Hematopoietic multipotent progenitor cell treated with erythropoietin and hydrocortisone succinate and interleukin-3 and kit ligand, for 4 days (in vitro differentiated cells): ENCODE measurements at regions not wholly inside any gene's neighbourhood (a gene's known extent, or its start where the extent isn't known, plus 50 kb on each side); places are given as distances from the start of the nearest gene placed in this dataset.

Experiments used
- DNase-seq: peaks from one replicate; pipeline ENCODE4 v3.0.0-alpha.2; 2015

DNA sequence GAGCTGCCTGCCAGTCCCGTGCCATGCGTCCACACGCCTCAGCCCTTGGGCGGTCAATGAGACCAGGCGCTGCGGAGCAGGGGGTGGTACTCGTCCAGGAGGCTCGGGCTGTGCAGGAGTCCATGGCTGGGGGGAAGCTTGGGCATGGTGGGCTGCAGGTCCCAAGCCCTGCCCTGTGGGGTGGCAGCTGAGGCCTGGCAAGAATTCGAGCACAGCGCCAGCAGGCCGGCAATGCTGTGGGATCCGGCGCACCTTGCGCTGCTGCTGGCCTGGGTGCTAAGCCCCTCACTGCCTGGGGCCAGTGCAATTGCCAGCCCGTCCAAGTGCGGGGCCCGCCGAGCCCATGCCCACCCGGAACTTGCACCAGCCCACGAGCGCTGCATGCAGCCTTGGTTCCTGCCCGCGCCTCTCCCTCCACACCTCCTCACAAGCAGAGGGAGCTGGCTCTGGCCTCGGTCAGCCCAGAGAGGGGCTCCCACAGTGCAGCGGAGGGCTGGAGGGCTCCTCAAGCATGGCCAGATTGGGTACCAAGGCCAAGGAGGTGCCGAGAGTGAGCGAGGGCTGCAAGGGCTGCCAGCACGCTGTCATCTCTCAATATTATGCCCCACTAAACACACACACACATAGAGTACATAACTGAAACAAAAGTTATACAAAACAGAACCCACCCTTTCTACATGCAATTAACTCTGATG, 307.7 kb downstream of the LMO4 start:
- no peak for DNase-seq

DNA sequence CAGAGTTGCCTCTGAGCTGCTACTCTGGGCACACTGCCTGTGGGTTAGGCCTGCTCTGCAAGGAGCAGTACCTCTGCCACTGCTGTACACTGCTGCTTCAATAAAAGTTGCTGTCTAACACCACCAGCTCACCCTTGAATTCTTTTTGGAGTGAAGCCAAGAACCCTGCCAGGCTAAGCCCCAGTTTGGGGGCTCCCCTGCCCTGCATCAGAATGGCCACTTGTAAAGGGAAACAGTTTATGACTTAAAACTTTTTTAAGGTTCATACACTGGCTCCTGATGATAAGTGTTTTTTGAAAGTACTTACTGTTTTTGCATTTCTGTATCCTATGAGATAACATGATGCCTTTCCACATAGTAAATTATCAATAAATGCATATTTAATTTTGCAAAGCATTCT, 310.0 kb downstream of the LMO4 start:
- DNase-seq = peak; percentile 90

DNA sequence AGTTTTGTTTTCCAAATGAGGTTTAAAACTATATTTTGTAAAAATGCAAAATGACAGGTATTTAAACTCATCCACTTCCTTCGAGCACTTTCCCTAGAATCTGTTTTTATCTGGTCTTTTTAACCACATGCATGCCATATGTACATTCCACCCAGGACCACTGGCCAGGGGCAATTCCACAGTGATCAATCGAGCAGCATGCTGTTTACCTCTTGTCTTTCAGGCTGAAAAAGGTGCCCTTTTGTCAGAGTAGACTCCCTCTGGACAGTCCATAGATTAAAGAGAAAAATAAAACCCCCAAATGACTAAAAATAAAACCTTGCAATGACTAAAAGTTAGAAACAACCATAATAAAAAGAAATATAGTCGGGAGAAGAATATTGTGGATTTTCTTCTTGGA, 313.3 kb downstream of the LMO4 start:
- DNase-seq = no peak

DNA sequence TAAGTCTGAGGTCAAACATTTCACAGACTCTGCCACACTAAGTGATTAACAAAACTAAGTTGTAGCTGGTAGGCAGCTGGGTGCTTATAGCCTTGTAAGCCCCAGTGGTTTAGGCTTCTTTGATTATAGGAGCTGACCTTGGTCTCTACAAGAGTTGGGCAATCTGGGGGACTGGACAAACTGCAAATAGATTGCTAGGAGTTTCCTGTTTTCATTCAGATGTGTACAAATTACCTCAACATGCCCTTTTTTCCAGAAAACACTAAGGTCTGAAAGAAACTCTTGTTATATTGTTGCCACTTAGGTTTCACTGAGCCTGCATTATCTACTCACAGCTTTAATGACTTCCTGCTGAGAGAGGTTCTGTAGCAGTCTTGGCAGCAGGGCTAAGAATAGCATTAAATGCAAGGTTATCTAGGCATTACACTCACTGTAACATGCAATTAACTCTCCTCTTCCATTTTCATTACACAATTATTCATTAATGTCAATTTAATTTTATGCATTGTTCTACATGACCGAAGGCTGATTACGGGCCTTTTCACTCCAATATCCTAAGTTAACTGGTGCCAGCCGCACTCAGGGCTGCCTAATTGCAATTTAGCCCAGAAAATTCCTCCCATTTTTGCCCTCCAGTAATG, 314.0 kb downstream of the LMO4 start:
- DNase-seq = peak; percentile 87

- no peak for DNase-seq
Measured at GRCh38 chr1:87644033-87644578, 315.4 kb downstream of the LMO4 start.

- DNase-seq = peak; percentile 63
Measured at GRCh38 chr1:87644579-87645190, 316.0 kb downstream of the LMO4 start.

GRCh38 chr1:87647430-87648177, 318.9 kb downstream of the LMO4 start:
- DNase-seq = no peak

- no peak for DNase-seq
Measured at GRCh38 chr1:87648323-87649119, 319.8 kb downstream of the LMO4 start.

DNA sequence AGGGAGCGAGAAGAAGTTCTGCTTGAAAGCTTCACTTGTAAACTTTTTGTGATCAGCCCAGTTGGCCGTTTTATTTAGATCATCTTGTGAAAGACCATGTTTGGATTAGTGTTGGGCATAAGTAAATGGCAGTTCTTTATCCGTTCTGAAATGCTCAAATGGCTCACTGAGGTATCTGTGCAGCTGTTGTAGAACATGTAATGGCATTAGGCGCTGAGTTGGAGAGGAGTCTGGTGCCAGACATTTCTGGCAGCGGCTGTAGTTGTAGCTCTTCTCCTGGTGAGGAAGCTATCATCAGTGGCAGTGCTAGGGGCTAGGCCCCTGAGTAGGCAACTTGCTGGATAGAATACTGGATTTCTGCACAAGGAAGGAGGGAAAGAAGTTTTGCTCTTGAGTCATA, 321.6 kb downstream of the LMO4 start:
- no peak for DNase-seq

DNA sequence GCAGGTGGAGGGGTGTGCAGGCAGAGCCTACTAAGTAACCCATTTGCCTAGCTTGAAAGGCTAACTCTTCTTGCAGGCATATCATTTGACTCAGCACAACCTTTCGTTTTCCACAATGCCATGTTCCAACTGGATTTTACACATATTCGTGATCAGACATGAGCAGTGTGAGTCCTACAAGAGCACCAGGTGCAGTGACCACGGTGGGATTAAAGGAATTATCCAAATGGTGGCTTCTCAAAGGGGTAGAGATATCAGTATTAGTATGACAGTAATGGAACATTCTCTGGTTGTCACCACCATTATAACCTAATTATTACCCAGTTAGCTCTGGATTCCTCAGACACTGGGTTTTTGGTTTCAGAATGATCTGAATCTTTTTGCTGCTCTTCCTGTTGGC, 323.5 kb downstream of the LMO4 start:
- DNase-seq = no peak

DNA sequence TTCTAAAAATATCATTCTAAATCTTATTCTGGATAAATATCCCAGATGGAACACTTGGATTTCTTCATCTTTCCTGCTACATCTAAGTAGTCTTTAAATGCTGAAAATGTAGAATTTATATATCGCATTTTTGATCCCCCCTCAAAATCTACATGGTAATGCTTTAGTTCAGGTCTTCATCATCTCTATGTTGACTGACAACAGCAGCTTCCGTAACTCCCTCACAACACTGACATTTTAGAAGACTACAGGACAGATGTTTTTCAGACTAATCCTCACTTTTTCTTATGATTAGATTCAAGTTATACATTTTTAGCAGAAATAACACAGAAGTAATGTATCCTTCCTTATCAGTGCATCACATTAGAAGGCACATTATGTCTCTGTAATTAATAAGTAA, 336.5 kb downstream of the LMO4 start:
- DNase-seq = no peak

GRCh38 chr1:87666681-87667080, 338.0 kb downstream of the LMO4 start:
- DNase-seq = no peak

DNA sequence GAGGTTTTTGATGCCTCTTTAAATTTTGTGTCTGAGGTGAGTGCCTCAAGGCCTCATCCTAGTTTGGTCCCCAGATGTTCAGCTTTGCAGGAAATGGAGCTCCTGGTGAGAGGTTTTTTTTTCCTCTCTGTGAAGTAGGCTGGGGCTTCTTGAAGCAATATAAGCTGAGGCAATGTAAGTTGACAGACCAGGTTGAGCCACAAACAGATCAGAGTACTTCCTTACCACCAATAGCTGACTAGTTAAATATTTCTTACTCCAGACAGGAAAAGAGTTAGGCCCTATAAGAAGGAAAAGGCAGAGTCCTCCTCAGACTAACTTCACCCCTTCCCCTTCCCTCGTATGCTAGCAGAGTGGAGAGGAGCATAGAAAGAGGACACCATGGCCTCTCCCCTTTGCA, 341.0 kb downstream of the LMO4 start:
- DNase-seq = no peak

GRCh38 chr1:87673309-87673708, 344.6 kb downstream of the LMO4 start:
- no peak for DNase-seq

DNA sequence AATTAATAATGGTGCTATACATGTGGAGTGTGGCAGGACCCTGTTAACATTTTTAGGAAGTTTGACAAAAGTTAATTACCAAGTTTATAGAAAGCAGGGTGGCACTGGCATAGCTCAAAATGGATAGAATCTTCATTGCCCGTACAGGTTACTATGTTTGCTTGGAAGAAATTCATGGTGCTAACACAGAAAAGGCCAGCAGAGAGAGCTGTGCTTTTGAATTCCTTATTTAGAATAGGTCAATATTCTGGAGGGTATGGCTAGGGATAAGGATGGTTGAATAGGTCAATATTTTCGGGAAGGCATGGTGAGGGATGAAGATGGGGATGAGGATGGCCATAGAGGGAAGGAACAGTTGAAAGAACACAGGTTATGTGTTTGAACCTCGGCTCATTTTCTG, 345.1 kb downstream of the LMO4 start:
- peak; percentile 9 for DNase-seq

DNA sequence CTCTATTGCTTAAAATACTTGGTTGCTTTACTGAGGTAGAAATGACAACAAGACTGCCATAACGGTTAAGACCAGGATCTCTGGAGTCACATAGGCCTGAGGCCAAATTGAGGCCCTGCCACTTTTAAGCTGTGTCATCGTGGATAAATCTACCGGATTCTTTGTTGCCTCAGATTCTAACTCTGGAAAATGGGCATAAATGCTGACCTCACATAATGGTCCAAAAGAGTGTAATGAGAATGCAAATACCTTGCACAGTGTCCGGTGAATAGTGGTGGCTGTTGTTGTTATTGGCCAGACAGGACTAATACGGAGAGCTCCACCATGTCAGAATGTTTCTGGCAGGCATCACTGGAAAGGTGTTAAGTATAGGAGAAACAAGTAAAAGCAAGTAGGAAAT, 346.1 kb downstream of the LMO4 start:
- DNase-seq = no peak

DNA sequence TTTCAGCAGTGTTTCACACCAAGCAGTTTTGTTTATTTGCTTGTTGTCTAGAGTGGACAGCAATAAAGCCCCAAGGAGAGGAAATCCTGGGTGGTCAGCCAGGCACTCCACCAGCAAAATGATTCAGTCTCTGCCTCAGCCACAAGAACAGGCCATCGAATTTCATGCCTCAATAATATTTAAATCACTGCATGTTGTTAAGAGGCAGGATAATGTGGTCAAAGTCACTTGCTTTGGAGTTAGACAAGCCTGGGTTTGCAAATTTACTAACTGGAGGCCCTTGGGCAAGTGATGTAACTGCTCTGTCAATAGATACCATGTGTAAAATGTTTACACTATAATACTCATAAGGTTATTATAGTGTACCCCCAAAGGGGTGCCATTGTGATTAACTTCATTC, 349.6 kb downstream of the LMO4 start:
- DNase-seq = no peak

DNA sequence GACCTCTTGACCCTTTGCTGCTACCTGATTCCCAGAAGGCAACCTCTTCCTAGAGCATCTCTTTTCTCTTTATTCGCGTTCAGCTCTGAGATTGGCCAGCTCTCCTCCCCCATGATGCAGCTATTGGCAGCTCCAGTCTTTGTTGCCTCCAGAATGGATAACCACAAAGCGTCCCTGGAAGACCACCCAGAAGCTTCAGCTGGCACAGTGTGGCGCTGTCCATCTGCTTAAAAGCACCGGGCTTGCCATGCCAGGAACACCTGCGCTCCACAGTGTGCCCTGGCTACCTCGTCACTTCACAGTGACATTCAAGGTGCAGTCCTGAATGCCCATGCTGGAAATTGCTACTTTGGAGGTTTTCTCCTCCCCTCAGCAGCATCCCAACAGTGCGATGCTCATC, 353.9 kb downstream of the LMO4 start:
- DNase-seq = no peak

DNA sequence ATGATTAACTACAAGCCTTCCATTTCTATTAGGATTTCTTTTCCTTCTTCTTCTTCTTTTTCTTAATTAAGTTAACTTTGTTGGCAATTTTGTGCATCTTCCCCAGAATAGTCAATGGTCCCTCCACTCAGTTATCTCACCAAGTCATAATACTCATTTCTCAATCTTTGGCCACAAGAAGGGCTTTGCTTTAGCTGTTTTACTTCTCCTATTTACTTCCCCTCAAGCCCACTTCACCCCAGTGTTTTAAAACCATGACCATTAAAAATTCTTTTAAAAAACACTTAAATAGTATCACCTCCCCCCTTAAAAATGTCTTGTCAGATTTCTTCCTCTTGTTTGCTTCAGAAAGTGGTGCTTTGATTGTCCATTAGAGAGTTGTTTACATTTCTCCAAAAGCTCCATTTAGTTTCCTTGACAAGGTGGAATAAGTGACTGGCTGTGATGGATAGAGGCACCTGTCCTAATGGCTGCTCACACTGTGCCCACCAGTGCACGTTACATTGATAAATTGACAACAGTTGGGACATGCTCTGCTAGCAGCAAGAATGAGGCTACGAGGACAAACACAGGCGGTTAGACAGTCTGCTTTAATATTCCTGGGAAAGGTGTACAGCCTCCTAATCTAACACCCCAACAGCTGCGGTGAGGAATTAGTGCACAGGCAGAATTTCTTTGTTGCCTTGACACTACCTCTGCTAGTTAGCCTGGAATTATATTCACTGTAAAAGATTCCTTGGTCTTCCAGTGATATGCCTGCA, 354.7 kb downstream of the LMO4 start:
- peak; percentile 74 for DNase-seq

DNA sequence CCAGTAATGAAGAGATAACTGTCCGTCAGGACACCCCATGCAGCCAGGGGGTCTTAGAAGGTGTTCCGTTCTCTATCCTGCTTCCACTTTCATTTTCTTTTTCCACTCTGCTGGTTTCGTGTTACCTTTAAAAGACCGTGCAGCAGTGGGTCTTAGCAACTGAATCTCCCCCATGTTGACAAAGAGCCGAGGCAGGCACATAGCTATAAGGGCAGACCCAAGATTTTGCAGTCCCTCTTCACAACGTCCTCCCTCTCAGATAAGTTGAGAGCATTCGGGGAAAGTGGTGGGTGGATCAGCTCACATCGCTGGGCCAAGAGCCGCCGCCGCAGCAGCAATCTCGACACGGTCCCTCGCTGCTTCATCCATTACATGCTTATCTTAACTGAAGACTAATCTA, 355.5 kb downstream of the LMO4 start:
- DNase-seq = no peak

DNA sequence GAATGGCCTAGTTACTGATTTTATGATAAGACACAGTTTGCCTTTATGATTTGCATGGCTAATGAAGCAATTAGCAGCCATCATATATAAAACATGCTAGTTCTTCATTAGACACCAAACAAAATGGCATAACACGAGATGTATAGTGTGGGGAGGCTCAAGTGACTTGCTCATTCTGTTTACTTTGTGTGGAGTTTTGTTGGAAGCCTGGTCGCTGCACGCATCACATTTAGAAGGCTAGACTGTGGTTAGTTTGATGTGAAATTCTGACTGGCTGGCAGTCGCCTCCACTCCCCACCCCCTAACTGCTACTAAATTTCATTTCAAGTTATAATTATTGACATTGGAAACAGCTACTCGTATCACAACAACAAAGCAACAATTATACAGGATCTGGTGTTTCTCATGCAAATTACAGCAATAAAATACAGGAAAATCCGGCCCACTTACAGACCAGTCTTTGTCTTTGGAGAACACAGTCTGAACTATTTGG, 356.1 kb downstream of the LMO4 start:
- DNase-seq = no peak
